Kidney (tissue), 13 donors: ENCODE measurements at regions not wholly inside any gene's neighbourhood (a gene's known extent, or its start where the extent isn't known, plus 50 kb on each side); places are given as distances from the start of the nearest gene placed in this dataset.
A peak's percentile ranks its signal among the peaks of the same experiment; 100 is the strongest.

ENCODE experiments used
- DNase-seq, 5 donors: peaks; one replicate each; pipeline ENCODE4 v3.0.0-alpha.2; 2013 to 2020
- FAIRE-seq: peaks from 2 replicates; lab custom pipeline; 2012; peaks lifted over from hg19 to GRCh38; lab: Jason Lieb, UNC
- H3K27ac ChIP-seq, 2 donors: one replicate each; pipeline ENCODE4 v1.7.0; 2013; ENCODE audit warnings: low read depth in 2 of 2, low read length in 2 of 2, inconsistent platforms in 1 of 2
- H3K27me3 ChIP-seq: one replicate; pipeline ENCODE4 v1.7.1; 2013; ENCODE audit warnings: low read length, inconsistent platforms; ENCODE audit not compliant: control insufficient read depth, insufficient read depth
- H3K36me3 ChIP-seq, 3 donors: one replicate each; pipeline versions ENCODE4 v1.7.0 to v1.7.1; 2013; ENCODE audit warnings: low read length in 3 of 3, control low read depth in 1 of 3, inconsistent platforms in 1 of 3; ENCODE audit not compliant: insufficient read depth in 3 of 3, control insufficient read depth in 2 of 3
- H3K4me1 ChIP-seq, 3 donors: one replicate each; pipeline versions ENCODE4 v1.7.0 to v1.7.1; 2013; ENCODE audit warnings: low read length in 3 of 3, inconsistent platforms in 1 of 3, low read depth in 1 of 3; ENCODE audit not compliant: control insufficient read depth in 2 of 3, insufficient read depth in 2 of 3
- H3K4me3 ChIP-seq, 3 donors: one replicate each; pipeline versions ENCODE4 v1.7.0 to v1.8.1; 2013; ENCODE audit warnings: low read length in 3 of 3, control low read depth in 1 of 3, inconsistent platforms in 1 of 3
- H3K9ac ChIP-seq, 3 donors: one replicate each; pipeline versions ENCODE4 v1.7.0 to v1.7.1; 2013; ENCODE audit warnings: low read length in 3 of 3, control low read depth in 1 of 3, inconsistent platforms in 1 of 3
- H3K9me3 ChIP-seq, 3 donors: one replicate each; pipeline versions ENCODE4 v1.7.0 to v1.7.1; 2013; ENCODE audit warnings: low read length in 3 of 3, control low read depth in 1 of 3, inconsistent platforms in 1 of 3; ENCODE audit not compliant: control insufficient read depth in 2 of 3, insufficient read depth in 1 of 3
- intact Hi-C: fragments of 100-400 bp; cut with DNase I; formaldehyde crosslinking; loops from one replicate; pipeline ENCODE4 v1.11.1; 2022
- TF ChIP-seq, protein P1 (sequence below): IDR thresholded peaks from 3 replicates; pipeline ENCODE4 v1.5.1; 2012; ENCODE audit warnings: mild to moderate bottlenecking, moderate library complexity, borderline replicate concordance; ENCODE audit not compliant: insufficient read depth; ENCODE audit errors: extremely low read depth
- donor health status: control.
- donor health status: control.
- donor health status: control.
- donor health status: control.
- donor health status: control.
- donor health status: DM: yes; HTN: yes; CAD: no.
- donor health status: Normal renal cell carcinoma (clear cell type).

DNA sequence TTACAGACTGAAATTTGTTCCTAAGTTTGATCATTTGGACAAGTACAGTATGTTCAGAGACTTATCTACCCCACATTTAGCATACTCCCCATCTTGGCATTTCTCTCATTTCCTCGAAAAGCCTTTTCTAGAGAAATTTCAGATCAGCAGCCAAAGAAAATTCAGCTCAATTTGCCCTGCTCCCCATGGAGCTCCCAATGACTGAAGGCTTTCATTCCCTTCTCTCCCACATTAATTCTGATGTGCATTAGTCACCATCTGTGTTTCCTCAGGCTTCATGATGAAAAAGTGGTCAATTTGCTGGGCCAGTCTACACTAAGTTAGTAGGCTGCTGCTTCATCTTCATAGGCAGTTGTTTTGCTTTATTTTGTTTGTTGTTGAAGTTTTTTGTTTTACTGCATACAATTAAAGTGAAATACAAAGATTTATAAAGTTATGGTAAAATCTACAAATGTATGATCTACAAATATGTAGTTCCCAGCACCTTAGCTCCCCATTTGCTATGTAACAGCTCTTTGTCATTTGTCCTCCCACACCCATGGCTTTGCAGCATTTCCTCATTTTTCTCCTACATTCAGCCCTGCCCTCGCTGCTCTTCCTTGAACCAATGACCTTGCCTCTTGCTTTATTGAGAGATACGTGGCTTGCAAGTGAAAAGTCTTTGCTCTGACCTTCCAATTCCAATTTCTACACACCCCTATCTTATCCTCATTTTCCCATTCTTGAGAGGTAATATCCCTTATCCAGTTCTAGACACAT lies 193.9 kb downstream of the ANAPC10 start:
- TF ChIP-seq, protein P1, sequence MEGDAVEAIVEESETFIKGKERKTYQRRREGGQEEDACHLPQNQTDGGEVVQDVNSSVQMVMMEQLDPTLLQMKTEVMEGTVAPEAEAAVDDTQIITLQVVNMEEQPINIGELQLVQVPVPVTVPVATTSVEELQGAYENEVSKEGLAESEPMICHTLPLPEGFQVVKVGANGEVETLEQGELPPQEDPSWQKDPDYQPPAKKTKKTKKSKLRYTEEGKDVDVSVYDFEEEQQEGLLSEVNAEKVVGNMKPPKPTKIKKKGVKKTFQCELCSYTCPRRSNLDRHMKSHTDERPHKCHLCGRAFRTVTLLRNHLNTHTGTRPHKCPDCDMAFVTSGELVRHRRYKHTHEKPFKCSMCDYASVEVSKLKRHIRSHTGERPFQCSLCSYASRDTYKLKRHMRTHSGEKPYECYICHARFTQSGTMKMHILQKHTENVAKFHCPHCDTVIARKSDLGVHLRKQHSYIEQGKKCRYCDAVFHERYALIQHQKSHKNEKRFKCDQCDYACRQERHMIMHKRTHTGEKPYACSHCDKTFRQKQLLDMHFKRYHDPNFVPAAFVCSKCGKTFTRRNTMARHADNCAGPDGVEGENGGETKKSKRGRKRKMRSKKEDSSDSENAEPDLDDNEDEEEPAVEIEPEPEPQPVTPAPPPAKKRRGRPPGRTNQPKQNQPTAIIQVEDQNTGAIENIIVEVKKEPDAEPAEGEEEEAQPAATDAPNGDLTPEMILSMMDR, result no peak
- Histone ChIP-seq H3K27me3 (no peaks in the 10 kb centered on the region), H3K9ac (no peak overlapping the region), H3K4me1 (no peaks in the 10 kb centered on the region), H3K9me3 (no peaks in the 10 kb centered on the region), H3K4me3 (no peak overlapping the region), H3K27ac (no peak overlapping the region), H3K36me3 (no peaks in the 10 kb centered on the region)
- no peak for DNase-seq
- intact Hi-C loops, result no loop called here
- FAIRE-seq, result no peak

DNA sequence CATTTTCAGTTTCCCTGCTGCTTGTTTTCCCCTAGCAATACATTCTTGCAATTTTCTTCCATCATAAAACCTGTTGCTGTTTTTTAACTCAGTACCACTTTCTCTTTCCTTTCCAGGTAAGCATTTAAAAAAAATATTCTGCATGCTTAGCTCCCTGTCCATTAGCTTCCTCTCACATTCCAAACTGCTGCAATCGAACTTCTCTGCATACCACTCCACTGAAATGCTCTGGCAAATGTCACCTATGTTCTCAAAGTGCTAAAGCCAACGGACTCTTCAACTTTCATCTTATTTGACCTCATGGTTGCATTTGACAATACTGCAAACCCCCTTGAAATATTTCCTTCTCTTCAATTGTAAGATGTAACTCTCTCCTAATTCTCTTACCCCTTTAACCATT lies 192.7 kb downstream of the ANAPC10 start:
- no peaks in the 10 kb centered on the region for H3K4me1 ChIP-seq
- H3K9me3 ChIP-seq, result no peaks in the 10 kb centered on the region
- no peak for FAIRE-seq
- H3K27me3 ChIP-seq, result no peaks in the 10 kb centered on the region
- no peak overlapping the region for H3K27ac ChIP-seq
- H3K9ac ChIP-seq, result no peak overlapping the region
- H3K4me3 ChIP-seq, result no peak overlapping the region
- TF ChIP-seq, protein P1, result no peak
- no peaks in the 10 kb centered on the region for H3K36me3 ChIP-seq
- intact Hi-C loops, result no loop called here
- DNase-seq, result no peak

DNA sequence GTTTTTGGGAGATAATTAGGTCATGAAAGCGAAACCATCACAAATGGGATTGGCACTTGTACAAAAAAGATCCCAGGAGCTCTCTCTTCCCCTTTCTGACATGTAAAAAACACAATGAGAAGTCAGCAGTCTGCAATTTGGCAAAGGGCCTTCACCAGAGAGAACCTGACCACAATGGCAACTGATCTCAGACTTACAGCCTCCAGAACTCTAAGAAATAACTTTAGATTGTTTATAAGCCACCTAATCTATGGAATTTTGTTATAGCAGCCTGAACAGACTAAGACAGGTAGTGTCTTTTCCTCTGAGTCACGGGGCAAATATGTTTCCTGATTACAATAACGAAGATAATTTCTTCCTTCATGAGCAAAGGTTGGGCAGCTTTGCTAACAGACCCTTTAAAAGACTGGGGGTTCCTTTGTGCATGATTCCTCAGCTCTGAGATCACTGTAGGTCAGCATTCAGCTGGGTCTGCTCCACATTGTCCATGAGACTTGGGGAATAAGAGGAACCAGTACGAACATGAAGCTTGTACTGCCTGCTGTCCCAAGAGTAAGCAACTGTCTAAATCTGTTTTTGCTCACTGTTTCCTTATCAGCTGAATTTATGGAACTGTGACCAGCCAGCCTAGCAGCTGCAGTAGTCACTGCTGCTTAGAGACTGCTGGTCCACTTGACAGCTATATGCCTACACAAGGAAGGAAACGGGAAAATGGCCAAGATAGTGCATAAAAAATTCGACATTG lies 191.6 kb downstream of the ANAPC10 start:
- Histone ChIP-seq H3K9me3 (no peaks in the 10 kb centered on the region), H3K27me3 (no peaks in the 10 kb centered on the region), H3K27ac (no peak overlapping the region), H3K36me3 (no peaks in the 10 kb centered on the region), H3K4me1 (no peaks in the 10 kb centered on the region), H3K9ac (no peak overlapping the region), H3K4me3 (no peak overlapping the region)
- DNase-seq (peak in 2 of 5 donors; percentile 16 to 58), FAIRE-seq (no peak)
- intact Hi-C loops, result no loop called here
- TF ChIP-seq, protein P1, result no peak
